ENCODE measurements at regions not wholly inside any gene's neighbourhood (a gene's known extent, or its start where the extent isn't known, plus 50 kb on each side); places are given as distances from the start of the nearest gene placed in this dataset.

DNA sequence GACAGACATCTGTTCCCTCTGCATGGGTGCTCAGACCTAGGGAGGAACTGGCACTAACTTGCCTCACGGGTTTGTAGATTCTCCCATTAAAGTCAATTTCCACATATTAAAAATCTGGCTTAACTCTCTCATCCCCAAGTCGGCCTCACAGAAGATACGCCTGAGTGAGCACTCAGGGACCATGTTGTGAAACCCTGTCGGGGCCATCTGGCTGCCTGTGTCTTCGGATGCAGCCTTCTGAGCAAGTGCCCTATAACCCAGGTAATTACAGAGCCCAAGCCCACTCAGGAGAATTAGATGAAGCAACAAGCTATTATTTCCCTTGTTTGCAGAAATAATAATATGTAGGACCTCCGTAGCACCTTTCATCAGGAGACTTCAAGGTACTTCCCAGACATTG is 219.3 kb upstream of the GLI3 start:
- ATAC-seq, result no peak

GRCh38 chr7:42453931-42454361 is 216.9 kb upstream of the GLI3 start:
- no peaks in the 10 kb centered on the region for H3K4me1 Mint-ChIP-seq
- H3K27me3 Mint-ChIP-seq, result peaks cover 2% of the 10 kb centered on the region

More for the DNA sequence above, 219.3 kb upstream of the GLI3 start:
- H3K27me3 Mint-ChIP-seq, result peaks cover 2% of the 10 kb centered on the region
- no peaks in the 10 kb centered on the region for H3K9me3 Mint-ChIP-seq
- no peaks in the 10 kb centered on the region for H3K4me1 Mint-ChIP-seq
- no peak overlapping the region for H3K27ac Mint-ChIP-seq
- H3K4me3 Mint-ChIP-seq, result no peak overlapping the region
- no peaks in the 10 kb centered on the region for H3K36me3 Mint-ChIP-seq (ENCODE audit: low read depth)
- DNase-seq, result no peak

GRCh38 chr7:42452356-42452755 is 215.3 kb upstream of the GLI3 start:
- ATAC-seq, result no peak
- DNase-seq, result no peak
- peaks cover 2% of the 10 kb centered on the region for H3K27me3 Mint-ChIP-seq

More at GRCh38 chr7:42453931-42454361, 216.9 kb upstream of the GLI3 start:
- no peaks in the 10 kb centered on the region for H3K9me3 Mint-ChIP-seq
- no peak for ATAC-seq
- H3K4me3 Mint-ChIP-seq, result no peak overlapping the region
- no peak for DNase-seq
- H3K27ac Mint-ChIP-seq, result no peak overlapping the region
- no peaks in the 10 kb centered on the region for H3K36me3 Mint-ChIP-seq (ENCODE audit: low read depth)

DNA sequence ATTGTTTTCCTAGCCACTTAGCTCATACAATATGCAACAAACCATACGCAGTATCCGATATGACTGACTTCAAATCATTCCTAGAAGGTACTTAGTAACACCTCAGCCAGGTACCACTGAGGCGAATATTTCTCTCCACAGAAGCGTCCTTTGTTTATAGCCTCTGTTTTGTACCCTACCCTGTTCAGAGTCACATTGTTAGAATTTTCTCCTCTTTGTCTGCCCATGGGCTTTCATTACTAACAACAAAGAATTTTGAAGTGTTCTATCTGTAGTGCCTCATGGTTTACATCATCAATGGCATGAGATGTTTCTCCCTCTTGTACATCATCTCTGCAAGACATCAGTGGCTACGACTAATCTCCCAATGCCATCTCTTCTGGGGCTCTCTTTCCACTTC is 212.4 kb upstream of the GLI3 start:
- H3K4me3 Mint-ChIP-seq, result no peak overlapping the region
- H3K27me3 Mint-ChIP-seq, result peaks cover 2% of the 10 kb centered on the region
- H3K9me3 Mint-ChIP-seq, result peaks cover 6% of the 10 kb centered on the region
- H3K27ac Mint-ChIP-seq, result no peak overlapping the region
- ATAC-seq (no peak), DNase-seq (no peak)
- H3K4me1 Mint-ChIP-seq, result no peaks in the 10 kb centered on the region
- no peaks in the 10 kb centered on the region for H3K36me3 Mint-ChIP-seq (ENCODE audit: low read depth)

More at GRCh38 chr7:42452356-42452755, 215.3 kb upstream of the GLI3 start:
- Mint-ChIP-seq H3K4me1 (no peaks in the 10 kb centered on the region), H3K27ac (no peak overlapping the region), H3K9me3 (no peaks in the 10 kb centered on the region), H3K36me3 (ENCODE audit: low read depth) (no peaks in the 10 kb centered on the region), H3K4me3 (no peak overlapping the region)

GRCh38 chr7:42448901-42449300 is 211.9 kb upstream of the GLI3 start:
- Mint-ChIP-seq H3K27ac (no peak overlapping the region), H3K27me3 (peaks cover 2% of the 10 kb centered on the region), H3K4me3 (no peak overlapping the region), H3K9me3 (peaks cover 8% of the 10 kb centered on the region), H3K4me1 (no peaks in the 10 kb centered on the region), H3K36me3 (ENCODE audit: low read depth) (no peaks in the 10 kb centered on the region)
- DNase-seq, result no peak
- ATAC-seq, result no peak

GRCh38 chr7:42445691-42446090 is 208.7 kb upstream of the GLI3 start:
- Mint-ChIP-seq H3K36me3 (ENCODE audit: low read depth) (no peaks in the 10 kb centered on the region), H3K4me1 (no peaks in the 10 kb centered on the region), H3K27ac (no peak overlapping the region), H3K27me3 (no peaks in the 10 kb centered on the region), H3K4me3 (no peak overlapping the region), H3K9me3 (peaks cover 18% of the 10 kb centered on the region)
- no peak for DNase-seq
- ATAC-seq, result no peak

GRCh38 chr7:42440951-42441350 is 203.9 kb upstream of the GLI3 start:
- H3K4me1 Mint-ChIP-seq, result no peaks in the 10 kb centered on the region
- no peaks in the 10 kb centered on the region for H3K27me3 Mint-ChIP-seq
- ATAC-seq (no peak), DNase-seq (no peak)
- H3K9me3 Mint-ChIP-seq, result peaks cover 45% of the 10 kb centered on the region
- no peak overlapping the region for H3K27ac Mint-ChIP-seq
- H3K36me3 Mint-ChIP-seq (ENCODE audit: low read depth), result no peaks in the 10 kb centered on the region
- no peak overlapping the region for H3K4me3 Mint-ChIP-seq

DNA sequence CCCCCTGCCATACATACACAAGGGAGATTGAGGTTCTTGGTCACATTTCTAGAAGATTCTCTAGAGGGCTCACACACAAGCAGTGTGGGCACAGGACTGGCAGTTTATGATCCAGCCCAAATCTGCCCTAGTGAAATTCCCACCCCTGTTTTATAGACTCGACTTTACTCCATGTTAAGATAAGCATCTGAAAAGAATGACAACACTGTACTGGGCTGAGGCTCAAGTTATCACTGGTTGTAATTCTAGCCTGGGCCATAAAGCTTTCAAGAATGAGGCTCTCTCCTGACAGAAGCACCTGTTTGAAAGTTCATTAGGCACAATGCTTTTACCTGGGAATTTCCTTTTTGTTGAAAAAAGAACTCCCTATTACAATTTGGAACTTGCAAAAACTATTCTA is 195.6 kb upstream of the GLI3 start:
- Mint-ChIP-seq H3K9me3 (peaks cover 27% of the 10 kb centered on the region), H3K27ac (no peak overlapping the region), H3K27me3 (no peaks in the 10 kb centered on the region), H3K4me1 (no peaks in the 10 kb centered on the region), H3K4me3 (no peak overlapping the region), H3K36me3 (ENCODE audit: low read depth) (no peaks in the 10 kb centered on the region)
- ATAC-seq, result no peak
- DNase-seq, result no peak

DNA sequence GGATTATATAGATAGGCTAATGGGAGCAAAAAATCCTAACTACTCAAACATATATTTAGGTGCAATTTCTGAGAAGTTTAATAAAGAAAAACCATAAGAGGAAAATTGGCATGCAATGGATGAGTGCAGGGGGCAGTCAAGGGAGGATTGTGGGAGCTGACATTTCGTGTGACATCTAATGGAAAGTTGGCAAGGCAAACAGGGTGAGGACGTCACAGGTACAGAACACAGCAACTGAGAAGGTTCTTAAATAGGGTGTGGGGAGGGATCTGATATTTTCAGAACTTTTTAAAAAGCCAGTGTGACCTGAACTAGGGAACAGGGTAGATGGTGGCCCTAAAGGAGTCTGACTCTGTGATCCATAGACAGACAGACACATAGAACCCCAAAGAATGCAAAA is 194.9 kb upstream of the GLI3 start:
- no peaks in the 10 kb centered on the region for H3K27me3 Mint-ChIP-seq
- H3K9me3 Mint-ChIP-seq, result peaks cover 20% of the 10 kb centered on the region
- H3K4me3 Mint-ChIP-seq, result no peak overlapping the region
- ATAC-seq (no peak), DNase-seq (no peak)
- no peaks in the 10 kb centered on the region for H3K4me1 Mint-ChIP-seq
- no peaks in the 10 kb centered on the region for H3K36me3 Mint-ChIP-seq (ENCODE audit: low read depth)
- H3K27ac Mint-ChIP-seq, result no peak overlapping the region

DNA sequence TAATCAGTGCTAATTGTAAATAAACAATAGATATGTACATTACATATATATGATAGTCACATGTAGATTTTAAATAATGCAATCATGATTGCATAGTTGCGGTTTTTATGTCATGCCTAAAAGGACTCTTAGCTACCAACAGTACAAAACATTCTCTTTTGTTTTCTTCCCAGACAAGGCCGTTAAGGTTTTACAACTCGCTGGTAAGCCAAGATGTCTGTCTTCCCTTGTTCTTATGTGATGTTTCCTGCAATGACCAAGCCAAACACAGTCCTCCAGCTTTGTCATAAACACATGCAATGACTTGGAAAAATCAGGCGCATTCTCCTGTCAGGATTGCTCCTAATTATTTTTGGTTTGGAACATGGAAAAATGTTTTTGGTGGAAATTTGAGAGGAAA is 192.3 kb upstream of the GLI3 start:
- Mint-ChIP-seq H3K27me3 (no peaks in the 10 kb centered on the region), H3K36me3 (ENCODE audit: low read depth) (no peaks in the 10 kb centered on the region), H3K27ac (no peak overlapping the region), H3K4me1 (no peaks in the 10 kb centered on the region), H3K4me3 (no peak overlapping the region), H3K9me3 (no peaks in the 10 kb centered on the region)
- ATAC-seq (no peak), DNase-seq (no peak)

DNA sequence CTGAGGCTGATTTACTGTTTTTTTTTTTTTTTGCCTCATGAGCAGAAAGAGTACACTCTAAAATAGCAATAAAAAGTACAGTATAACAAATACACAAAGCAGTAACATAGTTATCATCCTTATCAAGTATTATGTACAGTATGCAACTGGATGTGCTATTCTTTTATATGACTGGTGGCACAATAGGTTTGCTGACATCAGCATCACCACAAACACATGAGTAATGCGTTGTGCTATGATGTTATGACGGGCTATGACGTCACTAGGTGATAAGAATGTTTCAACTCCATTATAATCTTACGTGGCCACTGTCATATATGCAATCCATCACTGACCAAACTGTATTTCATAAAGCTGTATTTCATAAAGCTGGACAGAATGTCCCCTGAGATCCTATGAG is 189.2 kb upstream of the GLI3 start:
- Mint-ChIP-seq H3K4me3 (no peak overlapping the region), H3K36me3 (ENCODE audit: low read depth) (no peaks in the 10 kb centered on the region), H3K27me3 (peaks cover 3% of the 10 kb centered on the region), H3K9me3 (no peaks in the 10 kb centered on the region), H3K27ac (no peak overlapping the region), H3K4me1 (no peaks in the 10 kb centered on the region)
- ATAC-seq (no peak), DNase-seq (no peak)

DNA sequence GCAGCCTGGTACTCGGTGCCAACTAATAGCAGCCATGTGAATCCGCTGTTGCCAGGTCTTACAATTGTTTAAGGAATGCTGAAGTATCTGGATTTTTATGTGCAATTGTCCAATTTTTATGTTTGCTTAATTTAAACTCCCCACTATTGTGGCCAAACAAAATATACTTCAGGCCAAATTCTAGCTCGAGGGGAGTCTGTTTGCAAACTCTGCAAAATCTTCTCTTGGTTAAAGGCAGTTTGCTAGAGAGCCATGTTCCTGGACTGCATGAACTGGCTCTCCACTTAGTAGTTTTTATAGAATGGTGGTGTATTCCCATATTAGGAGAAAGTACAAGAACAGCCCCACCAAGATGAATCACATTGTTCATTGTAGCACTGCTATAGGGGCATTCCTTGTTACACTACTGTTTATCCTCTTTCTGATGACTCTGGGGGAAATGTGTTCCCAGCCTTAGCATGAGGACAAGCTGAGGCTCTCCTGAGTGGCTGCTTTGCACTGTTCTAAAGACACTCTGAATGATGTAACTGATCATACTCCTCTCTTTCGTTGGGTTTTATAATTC is 178.0 kb upstream of the GLI3 start:
- H3K36me3 Mint-ChIP-seq (ENCODE audit: low read depth), result no peaks in the 10 kb centered on the region
- ATAC-seq (no peak), DNase-seq (no peak)
- H3K27ac Mint-ChIP-seq, result no peak overlapping the region
- H3K4me3 Mint-ChIP-seq, result no peak overlapping the region
- H3K27me3 Mint-ChIP-seq, result peaks cover 2% of the 10 kb centered on the region
- no peaks in the 10 kb centered on the region for H3K9me3 Mint-ChIP-seq
- H3K4me1 Mint-ChIP-seq, result no peaks in the 10 kb centered on the region

- Mint-ChIP-seq H3K9me3 (no peaks in the 10 kb centered on the region), H3K4me3 (no peak overlapping the region), H3K36me3 (ENCODE audit: low read depth) (no peaks in the 10 kb centered on the region), H3K27me3 (peaks cover 2% of the 10 kb centered on the region), H3K27ac (no peak overlapping the region), H3K4me1 (no peaks in the 10 kb centered on the region)
- no peak for DNase-seq
- ATAC-seq, result no peak
Observed at GRCh38 chr7:42414028-42414427, 177.0 kb upstream of the GLI3 start.

DNA sequence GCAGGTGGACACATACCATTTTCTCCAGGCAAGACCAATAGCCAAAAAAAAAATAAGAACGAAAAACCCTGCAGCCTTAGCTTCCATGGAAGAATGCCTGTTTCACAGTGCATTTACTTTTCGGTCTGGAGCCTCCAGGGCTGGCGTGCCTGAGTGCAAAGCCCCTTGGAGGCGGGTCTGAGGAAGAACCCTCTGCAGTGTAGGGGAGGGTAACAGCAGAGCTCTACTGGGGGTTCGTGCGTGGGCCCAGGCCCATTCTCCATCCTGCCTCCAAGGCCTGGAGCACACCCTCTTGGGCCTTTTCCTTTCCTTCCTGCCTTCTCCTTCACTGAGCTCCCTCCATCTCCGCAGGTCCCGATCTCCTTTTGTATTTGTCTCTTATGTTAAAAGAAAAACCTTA is 172.3 kb upstream of the GLI3 start:
- ATAC-seq (no peak), DNase-seq (no peak)
- Mint-ChIP-seq H3K4me3 (no peak overlapping the region), H3K4me1 (no peaks in the 10 kb centered on the region), H3K27ac (no peak overlapping the region), H3K9me3 (no peaks in the 10 kb centered on the region), H3K36me3 (ENCODE audit: low read depth) (no peaks in the 10 kb centered on the region), H3K27me3 (peaks cover 2% of the 10 kb centered on the region)

DNA sequence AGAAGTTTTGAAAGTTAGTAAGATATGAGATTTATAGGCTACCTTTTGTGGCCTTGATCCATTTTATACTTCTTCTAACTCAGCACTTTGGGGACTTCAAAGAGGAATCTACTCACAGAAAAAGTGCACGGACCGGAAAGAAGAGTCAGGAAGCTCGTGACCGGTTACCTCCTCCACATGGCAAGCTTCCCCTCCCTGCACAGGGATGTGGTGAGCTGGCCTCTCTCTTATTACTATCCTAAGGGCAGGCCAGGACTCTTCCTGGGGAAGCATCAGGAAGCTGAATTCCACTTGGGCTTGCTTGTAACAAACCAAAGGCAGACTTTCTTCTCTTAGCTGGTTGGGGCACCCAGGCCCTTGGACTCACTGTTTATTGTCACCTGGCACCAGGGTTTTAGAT is 170.8 kb upstream of the GLI3 start:
- H3K27ac Mint-ChIP-seq, result no peak overlapping the region
- DNase-seq (no peak), ATAC-seq (no peak)
- H3K4me3 Mint-ChIP-seq, result no peak overlapping the region
- H3K27me3 Mint-ChIP-seq, result peaks cover 2% of the 10 kb centered on the region
- H3K9me3 Mint-ChIP-seq, result no peaks in the 10 kb centered on the region
- no peaks in the 10 kb centered on the region for H3K36me3 Mint-ChIP-seq (ENCODE audit: low read depth)
- no peaks in the 10 kb centered on the region for H3K4me1 Mint-ChIP-seq
